SK-N-SH (cell line): ENCODE measurements at regions not wholly inside any gene's neighbourhood (a gene's known extent, or its start where the extent isn't known, plus 50 kb on each side); places are given as distances from the start of the nearest gene placed in this dataset.
A peak's percentile ranks its signal among the peaks of the same experiment; 100 is the strongest.

Source experiments
- CTCF ChIA-PET: fragments of 300-600, 350-600 bp; formaldehyde crosslinking; extraction: SDS; loops from one replicate; lab custom pipeline; 2021; lab: Yijun Ruan, JAX
- POLR2A ChIA-PET: fragments of 350-600 bp; sonication (Branson Sonifier 250); formaldehyde crosslinking; extraction: SDS; loops from one replicate; lab custom pipeline; 2020; ENCODE audit warnings: antibody characterized with exemption, inconsistent platforms; lab: Yijun Ruan, JAX
- DNase-seq: peaks from one replicate; pipeline ENCODE4 v3.0.0; 2012
- H2AFZ ChIP-seq: fragments of 200-600 bp; sonication (generic); 2 replicates; pipeline ENCODE4 v1.8.1; 2016; ENCODE audit warnings: antibody characterized with exemption, mild to moderate bottlenecking, low read depth
- H3F3A ChIP-seq: fragments of 200-600 bp; sonication (generic); replicated peaks from 2 replicates; pipeline ENCODE3; 2016; ENCODE audit warnings: antibody characterized with exemption, mild to moderate bottlenecking; ENCODE audit not compliant: insufficient read depth
- H3K27ac ChIP-seq, 2 experiments: fragments of 200-500 bp in 1 of 2; fragments of 200-600 bp in 1 of 2; sonication (Bioruptor generic) in 1 of 2; sonication (generic), shearing (Covaris generic) in 1 of 2; 2 replicates each; pipeline versions ENCODE4 v1.5.1 to v1.6.1; 2014 to 2016; ENCODE audit warnings: low read depth in 2 of 2, inconsistent platforms in 1 of 2, low read length in 1 of 2, mild to moderate bottlenecking in 1 of 2, mixed read lengths in 1 of 2
- H3K27me3 ChIP-seq: fragments of 200-600 bp; sonication (generic), shearing (Covaris generic); 2 replicates; pipeline ENCODE4 v1.6.1; 2016; ENCODE audit warnings: mixed run types; ENCODE audit not compliant: insufficient read depth
- H3K36me3 ChIP-seq, 2 experiments: fragments of 200-500 bp in 1 of 2; fragments of 200-600 bp in 1 of 2; sonication (Bioruptor generic) in 1 of 2; sonication (generic) in 1 of 2; replicated peaks in 1 of 2; 2 replicates each; pipeline versions ENCODE3 to v1.5.1; 2014 to 2016; ENCODE audit warnings: low read length in 1 of 2, mild to moderate bottlenecking in 1 of 2; ENCODE audit not compliant: insufficient read depth in 2 of 2, control insufficient read depth in 1 of 2
- H3K4me1 ChIP-seq, 2 experiments: fragments of 200-500 bp in 1 of 2; fragments of 200-600 bp in 1 of 2; sonication (Bioruptor generic) in 1 of 2; sonication (generic), shearing (Covaris generic) in 1 of 2; 2 replicates each; pipeline versions ENCODE4 v1.5.1 to v1.6.1; 2014 to 2016; ENCODE audit warnings: low read depth in 1 of 2, low read length in 1 of 2, mixed run types in 1 of 2; ENCODE audit not compliant: insufficient read depth in 2 of 2, control insufficient read depth in 1 of 2
- H3K4me2 ChIP-seq: fragments of 200-600 bp; sonication (generic), shearing (Covaris generic); 2 replicates; pipeline ENCODE4 v1.6.1; 2017; ENCODE audit warnings: mixed run types
- H3K4me3 ChIP-seq, 2 experiments: fragments of 200-500 bp in 1 of 2; fragments of 200-600 bp in 1 of 2; sonication (Bioruptor generic) in 1 of 2; sonication (generic), shearing (Covaris generic) in 1 of 2; 2 replicates each; pipeline versions ENCODE4 v1.5.1 to v1.8.1; 2014 to 2016; ENCODE audit warnings: low read depth in 2 of 2, inconsistent platforms in 1 of 2, low read length in 1 of 2, mild to moderate bottlenecking in 1 of 2, mixed read lengths in 1 of 2, moderate library complexity in 1 of 2
- H3K79me2 ChIP-seq: fragments of 200-600 bp; sonication (generic); 2 replicates; pipeline ENCODE4 v1.8.1; 2017; ENCODE audit warnings: mild to moderate bottlenecking; ENCODE audit not compliant: insufficient read depth
- H3K9ac ChIP-seq: fragments of 200-600 bp; sonication (generic); 2 replicates; pipeline ENCODE4 v1.6.1; 2017; ENCODE audit warnings: mixed run types
- H3K9me2 ChIP-seq: fragments of 200-600 bp; sonication (generic); 2 replicates; pipeline ENCODE4 v1.6.1; 2017; ENCODE audit warnings: mixed run types
- H3K9me3 ChIP-seq: fragments of 200-600 bp; sonication (generic); 2 replicates; pipeline ENCODE4 v1.6.1; 2017; ENCODE audit warnings: mixed run types, mild to moderate bottlenecking, moderate library complexity
- H4K20me1 ChIP-seq: fragments of 200-600 bp; sonication (generic); 2 replicates; pipeline ENCODE4 v1.6.1; 2017; ENCODE audit warnings: mild to moderate bottlenecking, mixed run types; ENCODE audit not compliant: insufficient read depth
- CHD2 ChIP-seq: fragments of 150-350 bp; IDR thresholded peaks from 2 replicates; pipeline ENCODE4 v1.6.1; 2018; ENCODE audit warnings: low read length; ENCODE audit not compliant: partially characterized antibody
- EP300 ChIP-seq, 2 experiments: IDR thresholded peaks; 2 replicates each; pipeline versions ENCODE4 v1.4.0 to v1.6.1; 2012; ENCODE audit warnings: borderline replicate concordance in 1 of 2, low read depth in 1 of 2, low read length in 1 of 2
- FOXJ3 ChIP-seq: sonication (generic); formaldehyde crosslinking; IDR thresholded peaks from 2 replicates; pipeline ENCODE4 v1.5.1; 2020; ENCODE audit warnings: mild to moderate bottlenecking, missing genetic modification reagents
- GATA2 ChIP-seq: sonication (generic); formaldehyde crosslinking; IDR thresholded peaks from 2 replicates; pipeline ENCODE4 v1.5.0; 2020; ENCODE audit warnings: mild to moderate bottlenecking, missing genetic modification reagents
- JUND ChIP-seq: IDR thresholded peaks from 2 replicates; pipeline ENCODE4 v1.4.0; 2012
- MXI1 ChIP-seq: IDR thresholded peaks from 2 replicates; pipeline ENCODE4 v1.6.1; 2012; ENCODE audit warnings: mild to moderate bottlenecking, low read depth, low read length, improper control_type of control experiment
- NFIC ChIP-seq: IDR thresholded peaks from 2 replicates; pipeline ENCODE4 v1.4.0; 2012; ENCODE audit warnings: borderline replicate concordance
- RAD21 ChIP-seq: IDR thresholded peaks from 2 replicates; pipeline ENCODE4 v1.6.1; 2012; ENCODE audit warnings: mild to moderate bottlenecking, low read length
- RCOR1 ChIP-seq: fragments of 150-350 bp; IDR thresholded peaks from 2 replicates; pipeline ENCODE4 v1.6.1; 2017; ENCODE audit warnings: antibody characterized with exemption, low read length
- RXRA ChIP-seq: IDR thresholded peaks from 2 replicates; pipeline ENCODE4 v1.4.0; 2012; ENCODE audit warnings: low read depth, mild to moderate bottlenecking, borderline replicate concordance
- SMC3 ChIP-seq: IDR thresholded peaks from 2 replicates; pipeline ENCODE4 v1.6.1; 2012; ENCODE audit warnings: low read depth, low read length, improper control_type of control experiment
- TCF12 ChIP-seq: IDR thresholded peaks from 2 replicates; pipeline ENCODE4 v1.4.0; 2012
- TEAD4 ChIP-seq: IDR thresholded peaks from 2 replicates; pipeline ENCODE4 v1.4.0; 2012; ENCODE audit warnings: mild to moderate bottlenecking, borderline replicate concordance; ENCODE audit not compliant: insufficient read depth
- WGBS: methylation state at CpG from one replicate; pipeline ENCODE4 v1.1.6; 2017; ENCODE audit warnings: low lambda C conversion rate; 5-methylcytosine and 5-hydroxymethylcytosine counted together
- TF ChIP-seq, protein P1 (sequence below): fragments of 200-600 bp; sonication (generic); IDR thresholded peaks from 2 replicates; pipeline ENCODE4 v1.6.1; 2017; ENCODE audit warnings: antibody characterized with exemption, mild to moderate bottlenecking, moderate library complexity
- TF ChIP-seq, protein P2 (sequence below): IDR thresholded peaks from 2 replicates; pipeline ENCODE4 v1.4.0; 2012; ENCODE audit warnings: low read depth, borderline replicate concordance
- TF ChIP-seq, protein P3 (sequence below): IDR thresholded peaks from 2 replicates; pipeline ENCODE4; 2012

DNA sequence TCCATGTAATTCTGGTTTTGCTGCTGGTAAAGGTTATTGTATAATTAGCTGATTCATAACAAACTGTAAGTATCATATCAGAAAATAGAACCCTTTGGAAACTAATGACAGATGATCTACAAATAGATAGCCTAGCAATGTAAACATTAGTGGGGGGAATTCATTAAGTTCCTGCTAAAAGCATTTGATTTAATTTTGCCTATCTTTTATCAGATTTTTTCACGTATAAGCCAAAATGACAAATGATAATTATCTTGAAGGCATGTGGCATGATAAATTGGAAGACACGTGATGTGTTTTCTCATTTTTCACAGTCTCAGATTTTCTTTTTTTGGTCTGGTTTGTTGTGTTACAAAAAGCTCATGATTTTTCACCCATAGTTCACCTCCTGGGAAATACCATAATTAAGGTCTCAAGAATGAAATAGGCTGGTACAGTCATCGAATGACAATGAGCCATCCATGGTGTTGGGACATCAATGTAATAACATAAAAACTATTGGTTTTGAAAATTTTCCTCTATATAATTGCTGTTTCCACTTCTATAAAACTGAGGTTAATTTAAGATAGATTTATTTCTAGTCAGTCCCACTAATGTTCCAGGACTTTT lies 325.9 kb upstream of the TBL1XR1 start:
- Histone ChIP-seq H3K4me2 (no peak overlapping the region), H3K36me3 (no peaks in the 10 kb centered on the region), H3K79me2 (no peaks in the 10 kb centered on the region), H3K9me3 (no peaks in the 10 kb centered on the region), H2AFZ (no peak overlapping the region), H3K27me3 (no peaks in the 10 kb centered on the region), H3K27ac (peak overlapping the region in 1 of 2 experiments; percentile 81; a peak in 3 of 4 replicates), H3K4me3 (no peak overlapping the region), H3K9me2 (no peaks in the 10 kb centered on the region), H4K20me1 (no peaks in the 10 kb centered on the region), H3K9ac (no peak overlapping the region), H3F3A (no peaks in the 10 kb centered on the region), H3K4me1 (peaks cover 5 to 27% of the 10 kb centered on the region in 2 experiments; a peak in 2 of 4 replicates)
- ChIA-PET CTCF (interaction anchor here (1.0 to 1.5 kb wide), 4 partner anchors 11 to 472 kb away, joined by 3 to 5 read pairs (median 4); no protein-coding TSS in a partner anchor), POLR2A (interaction anchor here (0.6 to 1.4 kb wide), 2 partner anchors 326 to 648 kb away, joined by 3 to 5 read pairs; partner anchors contain the start of gene TBL1XR1)
- peak; percentile 62 for DNase-seq
- WGBS: 30% methylated on average over 3 of the region's 3 CpGs
- TF ChIP-seq TEAD4 (peak; percentile 59; the same call in 1 of the 2 replicates), CHD2 (peak; percentile 77), RXRA (no peak), GATA2 (CRISPR knock-in tag) (peak; percentile 97), MXI1 (peak; percentile 78), NFIC (peak; percentile 11; the same call in 1 of the 2 replicates), SMC3 (no peak), RAD21 (peak; percentile 51), RCOR1 (peak; percentile 93), JUND (peak; percentile 21; the same call in 1 of the 2 replicates), EP300 (IDR thresholded peaks at IDR 0.05; ENCODE audit: borderline replicate concordance in 1 of 2, low read depth in 1 of 2, low read length in 1 of 2) (peak; percentile 17 to 96; a peak in 2 of 4 replicates), TCF12 (peak; percentile 44), FOXJ3 (CRISPR knock-in tag) (peak; percentile 74)
- TF ChIP-seq, protein P1, sequence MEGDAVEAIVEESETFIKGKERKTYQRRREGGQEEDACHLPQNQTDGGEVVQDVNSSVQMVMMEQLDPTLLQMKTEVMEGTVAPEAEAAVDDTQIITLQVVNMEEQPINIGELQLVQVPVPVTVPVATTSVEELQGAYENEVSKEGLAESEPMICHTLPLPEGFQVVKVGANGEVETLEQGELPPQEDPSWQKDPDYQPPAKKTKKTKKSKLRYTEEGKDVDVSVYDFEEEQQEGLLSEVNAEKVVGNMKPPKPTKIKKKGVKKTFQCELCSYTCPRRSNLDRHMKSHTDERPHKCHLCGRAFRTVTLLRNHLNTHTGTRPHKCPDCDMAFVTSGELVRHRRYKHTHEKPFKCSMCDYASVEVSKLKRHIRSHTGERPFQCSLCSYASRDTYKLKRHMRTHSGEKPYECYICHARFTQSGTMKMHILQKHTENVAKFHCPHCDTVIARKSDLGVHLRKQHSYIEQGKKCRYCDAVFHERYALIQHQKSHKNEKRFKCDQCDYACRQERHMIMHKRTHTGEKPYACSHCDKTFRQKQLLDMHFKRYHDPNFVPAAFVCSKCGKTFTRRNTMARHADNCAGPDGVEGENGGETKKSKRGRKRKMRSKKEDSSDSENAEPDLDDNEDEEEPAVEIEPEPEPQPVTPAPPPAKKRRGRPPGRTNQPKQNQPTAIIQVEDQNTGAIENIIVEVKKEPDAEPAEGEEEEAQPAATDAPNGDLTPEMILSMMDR: no peak
- TF ChIP-seq, protein P2, sequence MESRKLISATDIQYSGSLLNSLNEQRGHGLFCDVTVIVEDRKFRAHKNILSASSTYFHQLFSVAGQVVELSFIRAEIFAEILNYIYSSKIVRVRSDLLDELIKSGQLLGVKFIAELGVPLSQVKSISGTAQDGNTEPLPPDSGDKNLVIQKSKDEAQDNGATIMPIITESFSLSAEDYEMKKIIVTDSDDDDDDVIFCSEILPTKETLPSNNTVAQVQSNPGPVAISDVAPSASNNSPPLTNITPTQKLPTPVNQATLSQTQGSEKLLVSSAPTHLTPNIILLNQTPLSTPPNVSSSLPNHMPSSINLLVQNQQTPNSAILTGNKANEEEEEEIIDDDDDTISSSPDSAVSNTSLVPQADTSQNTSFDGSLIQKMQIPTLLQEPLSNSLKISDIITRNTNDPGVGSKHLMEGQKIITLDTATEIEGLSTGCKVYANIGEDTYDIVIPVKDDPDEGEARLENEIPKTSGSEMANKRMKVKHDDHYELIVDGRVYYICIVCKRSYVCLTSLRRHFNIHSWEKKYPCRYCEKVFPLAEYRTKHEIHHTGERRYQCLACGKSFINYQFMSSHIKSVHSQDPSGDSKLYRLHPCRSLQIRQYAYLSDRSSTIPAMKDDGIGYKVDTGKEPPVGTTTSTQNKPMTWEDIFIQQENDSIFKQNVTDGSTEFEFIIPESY: no peak
- TF ChIP-seq, protein P3, sequence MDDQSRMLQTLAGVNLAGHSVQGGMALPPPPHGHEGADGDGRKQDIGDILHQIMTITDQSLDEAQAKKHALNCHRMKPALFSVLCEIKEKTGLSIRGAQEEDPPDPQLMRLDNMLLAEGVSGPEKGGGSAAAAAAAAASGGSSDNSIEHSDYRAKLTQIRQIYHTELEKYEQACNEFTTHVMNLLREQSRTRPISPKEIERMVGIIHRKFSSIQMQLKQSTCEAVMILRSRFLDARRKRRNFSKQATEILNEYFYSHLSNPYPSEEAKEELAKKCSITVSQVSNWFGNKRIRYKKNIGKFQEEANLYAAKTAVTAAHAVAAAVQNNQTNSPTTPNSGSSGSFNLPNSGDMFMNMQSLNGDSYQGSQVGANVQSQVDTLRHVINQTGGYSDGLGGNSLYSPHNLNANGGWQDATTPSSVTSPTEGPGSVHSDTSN: peak; percentile 26; the same call in 1 of the 2 replicates
